ENCODE measurements at regions not wholly inside any gene's neighbourhood (a gene's known extent, or its start where the extent isn't known, plus 50 kb on each side); places are given as distances from the start of the nearest gene placed in this dataset.
"Not testable (repeated sequence)": the region's sequence is repeated elsewhere in the genome, so short reads cannot be mapped to it uniquely, and the experiment has no call there.

DNA sequence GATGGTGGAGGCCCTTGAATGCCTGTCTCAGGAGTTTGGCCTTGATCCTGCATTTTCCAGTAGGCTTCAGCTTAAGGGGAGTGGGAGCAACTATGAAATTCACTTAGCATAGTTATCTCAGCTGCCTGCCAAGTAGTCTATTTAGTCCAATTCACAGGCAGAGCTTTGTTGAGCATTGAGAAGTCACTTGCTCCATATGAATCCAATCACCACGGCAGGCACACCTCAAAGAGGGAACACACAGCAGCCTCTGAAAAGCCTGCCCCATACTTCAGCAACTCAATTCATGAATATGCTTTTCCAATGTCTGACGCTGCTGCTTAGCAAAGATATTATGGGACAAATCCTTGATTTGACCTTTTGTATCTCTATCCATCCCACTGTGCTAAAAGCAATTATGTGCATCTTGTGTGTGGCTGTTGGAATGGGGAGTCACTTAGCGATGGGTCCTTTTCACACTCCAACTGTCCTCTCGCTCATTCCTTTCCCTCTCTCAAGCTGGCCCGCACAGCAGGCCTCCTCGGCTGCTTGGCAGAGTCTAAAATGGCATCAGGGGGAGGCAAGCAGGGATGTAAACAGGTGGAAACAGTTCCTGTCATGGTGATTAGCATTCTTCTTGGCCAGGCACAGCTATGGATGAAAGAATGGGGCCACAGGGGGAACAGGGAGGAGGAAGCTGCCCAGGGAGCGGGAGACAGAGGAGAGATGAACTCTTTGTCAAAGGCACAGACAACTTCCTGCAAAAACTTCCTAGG lies 56.0 kb upstream of the LRPPRC start:
- DNase-seq (ENCODE audit: low spot score), result peak; percentile 28

DNA sequence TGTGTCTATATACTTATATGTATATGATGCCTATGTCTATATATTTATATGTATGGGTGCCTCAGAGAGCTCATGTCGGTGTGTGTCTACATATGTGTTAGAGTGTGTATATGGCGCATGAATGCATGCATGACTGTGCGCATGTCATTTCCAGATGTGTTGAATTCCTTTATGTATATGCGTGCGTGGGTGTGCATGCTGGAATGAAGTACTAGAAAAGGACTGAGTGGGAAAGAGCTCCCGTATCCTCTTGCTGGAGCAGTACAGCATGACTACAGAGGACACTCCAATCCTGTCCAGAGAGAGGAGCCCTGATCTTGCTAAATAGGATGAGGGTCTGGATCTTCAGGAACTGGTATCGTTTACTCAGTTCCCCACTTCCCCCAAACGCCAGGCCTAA lies 56.8 kb upstream of the LRPPRC start:
- no peak for DNase-seq (ENCODE audit: low spot score)

DNA sequence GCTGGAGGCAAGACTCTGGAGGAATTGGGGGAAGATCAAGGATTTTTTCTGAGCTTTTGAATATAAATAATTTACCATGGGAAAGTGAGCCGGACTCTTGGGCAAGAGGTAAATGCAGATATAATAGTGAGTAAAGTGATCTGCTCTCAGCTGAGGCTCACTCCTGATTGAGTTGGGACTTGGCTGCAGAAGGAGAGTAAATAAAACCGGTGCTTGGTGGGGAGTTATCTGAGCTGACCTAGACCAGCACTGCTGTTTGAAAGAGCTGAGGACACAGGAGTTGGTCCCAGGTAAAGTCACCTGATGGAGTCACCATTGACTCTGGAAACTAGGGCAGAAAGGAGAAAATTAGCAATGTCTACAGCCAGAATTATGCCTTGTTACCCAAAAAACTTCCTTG lies 57.3 kb upstream of the LRPPRC start:
- DNase-seq (ENCODE audit: low spot score), result no peak

DNA sequence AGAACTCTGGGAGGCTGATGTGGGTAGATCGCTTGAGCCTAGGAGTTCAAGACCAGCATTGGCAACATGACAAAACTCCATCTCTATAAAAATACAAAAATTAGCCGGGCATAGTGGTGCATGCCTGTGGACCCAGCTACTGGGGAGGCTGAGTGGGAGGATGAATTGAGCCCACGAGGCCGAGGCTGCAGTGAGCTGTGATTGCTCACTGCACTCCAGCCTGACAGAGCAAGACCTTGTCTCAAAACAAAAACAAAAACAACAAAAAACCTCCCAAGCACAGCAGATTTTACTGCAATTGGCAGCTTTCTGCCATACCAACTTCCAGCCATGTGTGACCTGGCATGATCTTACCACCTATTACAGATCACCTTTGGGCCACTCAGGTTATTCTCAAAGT lies 57.7 kb upstream of the LRPPRC start:
- DNase-seq (ENCODE audit: low spot score), result no peak

DNA sequence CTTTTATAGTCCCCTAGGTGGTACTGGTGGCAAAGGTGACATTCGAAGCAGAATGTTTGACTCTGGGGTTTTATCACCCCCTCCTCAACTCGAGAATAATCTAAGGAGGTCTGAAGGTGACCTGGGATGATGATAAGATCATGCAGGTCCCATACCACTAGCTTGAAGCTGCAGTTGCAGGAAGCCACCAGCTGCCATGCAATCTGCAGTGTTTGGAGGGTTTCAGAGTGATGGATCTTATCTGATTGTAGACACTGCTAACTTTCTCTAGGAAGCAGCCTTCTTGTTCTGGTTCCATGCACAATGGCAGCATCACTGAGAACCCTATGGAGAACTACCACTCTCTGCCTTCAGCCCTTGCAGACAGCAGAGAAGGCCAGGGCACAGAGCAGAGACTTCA lies 59.4 kb upstream of the LRPPRC start:
- no peak for DNase-seq (ENCODE audit: low spot score)

DNA sequence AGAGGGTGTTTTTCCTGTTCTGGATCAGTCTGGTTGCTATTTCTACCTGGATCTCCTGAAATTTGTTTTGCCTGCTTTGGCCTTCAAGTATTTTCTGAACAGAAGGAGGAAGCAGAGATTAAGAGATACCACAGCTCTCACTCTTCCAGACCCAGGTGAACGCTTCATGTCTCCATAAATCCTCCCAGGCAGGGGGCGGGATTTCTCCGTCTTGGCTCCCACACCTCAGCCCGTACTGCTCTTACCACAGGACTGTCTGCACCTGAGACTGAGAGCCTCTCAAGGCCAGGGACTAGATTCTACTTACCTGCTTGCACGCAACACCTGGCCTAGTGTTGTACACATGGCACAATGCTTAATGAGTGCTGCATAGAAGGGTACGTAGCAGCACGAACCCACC lies 59.9 kb upstream of the LRPPRC start:
- DNase-seq (ENCODE audit: low spot score), result no peak

DNA sequence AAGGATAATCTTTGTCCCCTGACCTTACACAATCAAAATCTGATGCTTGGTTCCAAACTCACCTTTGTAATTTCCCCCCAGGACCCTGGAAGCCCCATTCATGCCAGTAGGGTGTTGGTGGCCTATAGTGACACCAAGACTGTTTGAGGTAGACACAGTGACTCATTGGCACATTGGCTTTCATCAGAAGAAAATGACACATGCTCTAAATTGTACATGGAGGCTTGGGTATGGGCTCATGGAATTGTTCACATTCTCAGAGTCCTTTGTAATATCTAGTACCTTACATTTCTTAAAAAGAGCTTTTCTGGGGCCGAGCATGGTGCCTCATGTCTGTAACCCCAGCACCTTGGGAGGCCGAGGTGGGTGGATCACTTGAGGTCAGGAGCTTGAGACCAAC lies 61.2 kb upstream of the LRPPRC start:
- no peak for DNase-seq (ENCODE audit: low spot score)

DNA sequence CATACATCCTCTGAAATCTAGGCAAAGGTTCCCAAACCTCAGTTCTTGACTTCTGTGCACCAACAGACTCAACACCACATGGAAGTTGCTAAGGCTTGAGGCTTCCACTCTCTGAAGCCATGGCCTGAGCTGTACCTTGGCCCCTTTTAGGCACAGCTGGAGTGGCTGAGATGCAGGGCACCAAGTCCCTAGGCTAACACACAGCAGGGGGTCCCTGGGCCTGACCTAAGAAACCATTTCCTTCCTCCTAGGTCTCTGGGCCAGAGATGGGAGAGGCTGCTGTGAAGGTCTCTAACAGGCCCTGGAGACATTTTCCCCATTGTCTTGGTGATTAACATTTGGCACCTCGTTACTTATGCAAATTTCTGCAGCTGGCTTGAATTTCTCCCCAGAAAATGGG lies 64.5 kb upstream of the LRPPRC start:
- DNase-seq (ENCODE audit: low spot score), result not testable (repeated sequence)

DNA sequence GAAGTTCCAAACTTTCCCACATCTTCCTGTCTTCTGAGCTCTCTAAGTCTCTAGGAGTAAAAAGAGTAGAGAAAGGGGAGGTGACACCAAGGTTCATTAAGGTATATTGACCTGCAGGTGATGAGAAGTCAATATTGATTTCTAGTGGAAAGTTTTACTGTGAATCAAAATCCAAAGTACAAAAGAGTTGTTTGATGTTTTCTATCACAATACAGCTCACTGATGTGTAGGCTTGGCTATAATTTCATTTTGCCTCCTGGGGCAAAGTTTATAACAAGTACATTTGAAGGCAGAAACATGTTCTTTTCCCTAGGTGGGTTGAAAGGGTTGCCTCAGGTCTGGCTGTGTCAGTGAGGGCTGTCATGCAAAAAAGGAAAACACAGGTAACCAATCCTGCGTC lies 65.2 kb upstream of the LRPPRC start:
- DNase-seq (ENCODE audit: low spot score), result no peak

DNA sequence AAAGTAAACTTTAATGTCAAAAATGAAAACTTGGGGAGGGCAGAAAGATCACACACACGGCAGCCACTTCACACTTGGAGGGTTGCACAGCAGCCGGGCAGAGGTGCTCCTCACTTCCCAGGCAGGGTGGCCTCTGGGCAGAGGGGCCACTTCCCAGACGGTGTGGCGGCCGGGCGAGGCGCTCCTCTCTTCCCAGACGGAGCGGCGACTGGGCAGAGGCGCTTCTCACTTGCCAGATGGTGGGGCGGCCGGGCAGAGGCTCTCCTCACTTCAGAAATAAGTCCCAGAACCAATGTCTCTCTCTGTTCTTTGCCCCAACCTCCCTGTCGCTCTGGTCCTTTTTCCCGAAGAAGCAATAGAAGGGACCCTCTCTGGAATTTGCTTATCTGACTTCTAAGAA lies 65.7 kb upstream of the LRPPRC start:
- DNase-seq (ENCODE audit: low spot score), result no peak

DNA sequence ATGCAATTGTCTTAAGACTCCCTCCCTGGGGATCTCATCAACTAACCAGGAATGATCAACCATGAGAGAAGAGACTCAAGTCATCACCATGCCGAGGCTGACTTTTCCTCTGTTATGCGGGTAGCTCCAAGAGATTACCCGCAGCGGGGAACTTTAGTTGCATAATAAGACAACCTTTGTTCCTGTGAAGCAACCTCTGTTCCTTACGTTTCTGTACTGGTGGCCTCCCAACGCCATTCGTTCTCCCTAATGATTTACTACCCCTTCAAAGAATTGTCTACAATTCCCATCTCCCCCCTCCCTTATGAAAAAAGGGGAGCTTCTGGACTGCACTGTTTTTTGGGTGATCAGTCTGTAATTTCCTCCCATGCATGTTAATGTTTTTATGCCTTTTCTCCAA lies 66.1 kb upstream of the LRPPRC start:
- no peak for DNase-seq (ENCODE audit: low spot score)

DNA sequence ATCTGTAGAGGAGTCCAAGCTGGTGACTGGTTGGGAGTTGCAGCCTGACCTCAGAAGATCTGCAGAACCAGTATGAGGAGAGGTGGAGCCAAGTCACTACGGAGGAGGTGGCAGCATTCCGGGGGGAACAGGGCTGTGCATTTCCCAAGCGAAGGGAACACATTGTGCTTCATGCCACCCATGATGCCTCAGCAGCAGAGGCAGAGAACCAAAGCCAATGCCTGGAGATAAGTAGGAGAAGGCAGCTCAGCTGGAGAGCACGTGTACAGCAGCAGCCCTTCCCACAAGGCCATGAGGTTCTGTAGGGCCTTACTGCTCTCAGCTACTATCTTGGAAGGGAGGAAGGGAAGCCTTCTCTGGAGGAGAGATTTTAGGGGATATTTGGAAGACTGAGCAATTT lies 67.2 kb upstream of the LRPPRC start:
- no peak for DNase-seq (ENCODE audit: low spot score)

DNA sequence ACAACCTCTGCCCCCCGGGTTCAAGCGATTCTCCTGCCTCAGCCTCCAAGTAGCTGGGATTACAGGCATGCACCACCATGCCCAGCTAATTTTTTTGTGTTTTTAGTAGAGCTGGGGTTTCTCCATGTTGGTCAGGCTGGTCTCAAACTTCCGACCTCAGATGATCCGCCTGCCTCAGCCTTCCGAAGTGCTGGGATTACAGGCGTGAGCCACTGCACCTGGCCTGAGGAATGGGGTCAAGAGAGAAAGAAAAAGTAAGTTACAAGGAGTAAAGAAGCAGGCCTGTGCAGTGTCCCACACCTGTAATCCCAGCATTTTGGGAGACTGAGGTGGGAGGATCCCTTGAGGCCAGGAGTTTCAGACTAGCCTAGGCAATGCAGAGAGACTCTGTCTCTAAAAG lies 68.5 kb upstream of the LRPPRC start:
- DNase-seq (ENCODE audit: low spot score), result not testable (repeated sequence)

DNA sequence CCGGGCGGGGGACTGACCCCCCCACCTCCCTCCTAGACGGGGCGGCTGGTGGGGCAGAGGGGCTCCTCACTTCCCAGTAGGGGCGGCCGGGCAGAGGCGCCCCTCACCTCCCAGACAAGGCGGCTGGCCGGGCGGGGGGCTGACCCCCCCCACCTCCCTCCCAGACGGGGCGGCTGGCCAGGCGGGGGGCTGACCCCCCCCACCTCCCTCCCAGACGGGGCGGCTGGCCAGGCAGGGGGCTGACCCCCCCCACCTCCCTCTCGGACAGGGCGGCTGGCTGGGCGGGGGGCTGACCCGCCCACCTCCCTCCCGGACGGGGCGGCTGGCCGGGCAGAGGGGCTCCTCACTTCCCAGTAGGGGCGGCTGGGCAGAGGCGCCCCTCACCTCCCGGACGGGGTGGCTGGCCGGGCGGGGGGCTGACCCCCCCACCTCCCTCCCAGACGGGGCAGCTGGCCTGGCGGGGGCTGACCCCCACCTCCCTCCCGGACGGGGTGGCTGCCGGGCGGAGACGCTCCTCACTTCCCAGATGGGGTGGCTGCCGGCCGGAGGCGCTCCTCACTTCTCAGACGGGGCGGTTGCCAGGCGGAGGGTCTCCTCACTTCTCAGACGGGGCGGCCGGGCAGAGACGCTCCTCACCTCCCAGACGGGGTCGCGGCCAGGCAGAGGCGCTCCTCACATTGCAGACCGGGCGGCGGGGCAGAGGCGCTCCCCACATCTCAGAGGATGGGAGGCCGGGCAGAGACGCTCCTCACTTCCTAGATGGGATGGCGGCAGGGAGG lies 71.4 kb upstream of the LRPPRC start:
- DNase-seq (ENCODE audit: low spot score), result not testable (repeated sequence)

DNA sequence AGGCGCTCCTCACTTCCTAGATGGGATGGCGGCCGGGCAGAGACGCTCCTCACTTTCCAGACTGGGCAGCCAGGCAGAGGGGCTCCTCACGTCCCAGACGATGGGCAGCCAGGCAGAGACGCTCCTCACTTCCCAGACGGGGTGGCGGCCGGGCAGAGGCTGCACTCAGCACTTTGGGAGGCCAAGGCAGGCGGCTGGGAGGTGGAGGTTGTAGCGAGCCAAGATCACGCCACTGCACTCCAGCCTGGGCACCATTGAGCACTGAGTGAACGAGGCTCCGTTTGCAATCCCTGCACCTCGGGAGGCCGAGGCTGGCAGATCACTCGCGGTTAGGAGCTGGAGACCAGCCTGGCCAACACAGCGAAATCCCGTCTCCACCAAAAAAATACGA lies 72.0 kb upstream of the LRPPRC start:
- not testable (repeated sequence) for DNase-seq (ENCODE audit: low spot score)

DNA sequence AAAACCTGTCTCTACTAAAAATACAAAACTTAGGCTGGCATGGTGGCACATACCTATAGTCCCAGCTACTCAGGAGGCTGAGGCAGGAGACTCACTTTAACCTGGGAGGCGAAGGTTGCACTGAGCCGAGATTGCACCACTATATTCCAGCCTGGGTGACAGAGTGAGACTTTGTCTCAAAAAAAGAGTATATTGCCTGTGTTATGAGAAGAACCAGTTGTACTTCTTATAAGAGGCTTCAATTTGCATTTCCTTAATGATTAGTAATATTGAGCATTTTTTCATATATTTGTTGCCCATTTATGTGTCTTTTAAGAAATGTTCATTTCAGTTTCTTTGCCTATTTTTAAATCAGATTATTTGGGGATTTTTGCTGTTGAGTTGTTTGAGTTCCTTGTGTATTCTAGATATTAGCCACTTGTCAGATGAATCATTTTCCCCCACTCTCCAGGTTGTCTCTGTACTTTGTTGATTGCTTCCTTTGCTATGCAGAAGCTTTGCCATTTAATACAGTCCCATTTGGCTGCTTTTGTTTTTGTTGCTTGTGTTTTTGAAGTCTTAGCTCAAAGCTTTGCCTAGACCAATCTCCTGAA lies 75.8 kb upstream of the LRPPRC start:
- DNase-seq (ENCODE audit: low spot score), result no peak

DNA sequence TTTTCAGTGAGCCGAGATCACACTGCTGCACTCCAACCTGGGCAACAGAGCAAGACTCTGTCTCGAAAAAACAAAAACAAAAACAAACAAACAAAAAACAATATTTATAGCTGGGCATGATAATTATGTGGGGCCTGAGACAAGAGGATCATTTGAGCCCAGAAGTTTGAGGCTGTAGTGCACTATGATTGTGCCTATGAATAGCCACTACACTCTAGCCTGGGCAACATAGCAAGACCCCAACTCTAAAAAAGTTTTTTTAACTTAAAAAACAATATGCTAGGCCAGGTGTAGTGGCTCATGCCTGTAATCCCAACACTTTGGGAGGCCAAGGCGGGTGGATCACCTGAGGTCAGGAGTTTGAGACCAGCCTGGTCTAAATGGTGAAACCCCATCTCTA lies 77.9 kb upstream of the LRPPRC start:
- DNase-seq (ENCODE audit: low spot score), result not testable (repeated sequence)

DNA sequence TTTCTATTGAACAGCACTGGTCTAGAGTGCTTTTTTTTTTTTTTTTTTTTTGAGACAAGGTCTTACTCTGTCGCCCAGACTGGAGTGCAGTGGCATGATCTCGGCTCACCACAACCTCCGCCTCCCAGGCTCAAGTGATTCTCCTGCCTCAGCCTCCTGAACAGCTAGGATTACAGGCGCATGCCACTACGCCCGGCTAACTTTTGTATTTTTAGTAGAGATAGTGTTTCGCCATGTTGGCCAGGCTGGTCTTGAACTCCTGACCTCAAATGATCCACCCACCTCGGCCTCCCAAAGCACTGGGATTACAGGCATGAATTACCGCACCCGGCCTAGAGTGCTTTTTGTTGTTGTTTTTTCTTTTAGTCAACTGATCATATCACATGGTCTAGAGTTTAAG lies 79.0 kb upstream of the LRPPRC start:
- not testable (repeated sequence) for DNase-seq (ENCODE audit: low spot score)

DNA sequence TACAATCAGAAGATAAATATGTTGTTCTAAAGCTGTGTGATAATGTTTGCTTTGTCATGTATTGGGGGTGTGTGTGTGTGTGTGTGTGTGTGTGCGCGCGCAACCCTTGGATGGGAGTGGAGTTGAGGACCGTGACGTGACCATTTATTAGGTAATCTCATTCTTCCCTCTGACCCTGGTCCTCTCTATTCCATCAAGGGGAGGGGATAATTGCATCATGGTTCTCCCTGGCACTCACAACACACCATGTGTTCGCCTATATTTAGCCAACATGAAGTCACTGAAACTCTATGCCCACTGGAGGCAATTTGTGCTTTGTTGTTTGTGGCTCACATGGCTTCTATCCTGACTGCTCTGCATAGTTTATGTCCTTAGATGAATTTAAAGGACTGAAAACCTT lies 79.8 kb upstream of the LRPPRC start:
- DNase-seq (ENCODE audit: low spot score), result no peak

DNA sequence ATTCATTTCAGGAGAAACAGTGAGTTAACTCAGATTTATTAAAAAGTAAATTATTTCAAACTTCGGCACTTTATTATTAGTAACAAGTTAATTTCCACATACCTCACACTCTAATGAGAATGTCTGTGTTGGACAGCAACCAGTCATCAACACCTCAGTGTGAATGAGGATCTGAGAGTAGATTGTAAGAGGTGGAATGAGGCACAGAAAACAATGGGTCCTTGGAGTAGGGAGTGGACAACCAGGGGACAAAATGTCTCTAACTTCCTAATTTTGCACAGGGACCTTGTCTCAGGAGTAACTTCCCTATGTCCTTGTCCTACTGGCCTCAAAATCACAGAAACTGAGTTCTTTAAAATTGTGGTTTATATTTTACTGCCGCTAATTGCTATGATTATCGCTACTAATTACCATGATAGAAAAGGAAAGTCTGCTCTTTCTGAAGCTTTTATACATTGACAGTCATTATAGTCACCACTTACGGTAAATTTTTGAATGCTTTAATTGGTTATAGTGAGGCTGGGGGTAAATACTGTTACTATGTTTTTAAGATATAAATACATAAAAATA lies 82.2 kb upstream of the LRPPRC start:
- no peak for DNase-seq (ENCODE audit: low spot score)

DNA sequence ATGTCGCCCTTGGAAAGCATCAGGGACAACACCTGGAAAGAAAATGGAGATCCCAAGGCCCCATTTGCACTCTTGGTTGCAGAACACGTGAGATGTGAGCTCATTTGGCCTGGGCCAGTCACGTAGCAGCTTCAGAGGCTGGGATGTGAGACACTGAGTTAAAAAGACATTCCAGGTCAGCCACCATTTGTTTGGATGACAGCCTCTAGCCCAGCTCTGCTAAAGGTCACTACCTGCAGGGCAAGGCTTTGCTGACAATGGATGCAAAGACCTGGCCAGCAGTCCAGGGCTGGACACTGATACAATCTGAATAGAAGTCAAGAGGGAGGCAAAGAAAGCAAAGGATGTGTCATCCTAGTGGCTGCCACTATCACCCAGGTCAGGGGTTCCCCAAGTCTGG lies 83.9 kb upstream of the LRPPRC start:
- DNase-seq (ENCODE audit: low spot score), result no peak

DNA sequence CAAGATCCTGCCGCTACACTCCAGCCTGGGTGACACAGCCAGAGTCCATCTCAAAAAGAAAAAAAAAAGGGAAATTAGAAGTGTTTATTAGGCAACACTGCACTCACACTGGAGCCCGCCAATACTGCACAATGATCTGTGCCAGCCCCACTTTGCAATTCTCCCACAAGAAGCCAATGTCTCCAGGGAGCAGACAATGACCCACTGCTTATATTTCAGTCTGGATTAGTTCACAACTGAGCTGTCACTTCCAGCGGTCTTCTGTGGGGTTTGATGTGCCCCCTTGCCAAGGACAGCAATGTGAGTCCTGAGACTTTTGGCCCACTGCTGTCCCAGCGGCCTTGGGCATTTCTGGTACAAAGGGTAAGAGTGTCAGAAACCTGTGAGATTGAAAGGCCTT lies 85.6 kb upstream of the PPM1B start:
- no peak for DNase-seq (ENCODE audit: low spot score)

DNA sequence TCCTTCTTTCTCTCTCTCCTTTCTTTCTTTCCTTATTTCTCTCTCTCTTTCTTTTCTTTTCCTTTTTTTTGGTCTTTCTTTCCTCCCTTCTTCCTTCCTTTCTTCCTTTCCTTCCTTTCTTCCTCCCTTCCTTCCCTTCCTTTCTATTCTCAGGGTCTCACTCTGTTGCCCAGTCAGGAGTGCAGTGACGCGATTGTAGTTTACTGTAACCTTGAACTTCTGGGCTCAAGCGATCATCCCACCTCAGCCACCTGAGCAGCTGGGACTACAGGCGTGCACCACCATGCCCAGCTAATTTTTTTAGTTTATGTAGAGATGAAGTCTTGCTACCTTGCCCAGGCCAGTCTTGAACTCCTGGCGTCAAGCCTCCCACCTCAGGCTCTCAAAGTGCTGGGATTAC lies 83.8 kb upstream of the PPM1B start:
- no peak for DNase-seq (ENCODE audit: low spot score)
